Naive thymus-derived CD4-positive, alpha-beta T cell (primary cell): ENCODE measurements at regions not wholly inside any gene's neighbourhood (a gene's known extent, or its start where the extent isn't known, plus 50 kb on each side); places are given as distances from the start of the nearest gene placed in this dataset.

Experiments
- ATAC-seq: fragments of 150-1000 bp; cut with Tn5 transposase; 2 replicates; pipeline ENCODE4 v1.10.0; 2021; ENCODE audit warnings: mild to moderate bottlenecking, moderate library complexity
- CTCF ChIA-PET: fragments of 350-600 bp; sonication (Branson Sonifier 250); formaldehyde crosslinking; loops from one replicate; lab custom pipeline; 2021; ENCODE audit warnings: antibody characterized with exemption; lab: Charles Lee
- POLR2A ChIA-PET: fragments of 350-600 bp; sonication (Branson Sonifier 250); formaldehyde crosslinking; loops from one replicate; lab custom pipeline; 2021; ENCODE audit warnings: antibody characterized with exemption, inconsistent platforms; lab: Charles Lee
- DNase-seq, 9 donors: peaks; one replicate each; pipeline versions ENCODE4 v3.0.0 to v3.0.0-alpha.2; 2020 to 2022; ENCODE audit warnings: mixed read lengths in 1 of 9
- H3K27ac ChIP-seq: one replicate; pipeline ENCODE4 v1.7.0; 2013; ENCODE audit warnings: mild to moderate bottlenecking, low read depth, low read length, moderate library complexity
- H3K27me3 ChIP-seq, 2 donors: one replicate each; pipeline ENCODE4 v1.7.0; 2013; ENCODE audit warnings: low read length in 2 of 2, mild to moderate bottlenecking in 2 of 2, moderate library complexity in 2 of 2; ENCODE audit not compliant: control insufficient read depth in 2 of 2, insufficient read depth in 2 of 2
- H3K36me3 ChIP-seq, 3 experiments: 1 replicate in 2 of 3; 2 replicates in 1 of 3; pipeline ENCODE4 v1.7.0; 2013; ENCODE audit warnings: low read length in 3 of 3, mild to moderate bottlenecking in 3 of 3, moderate library complexity in 1 of 3; ENCODE audit not compliant: insufficient read depth in 3 of 3, control insufficient read depth in 2 of 3
- H3K4me1 ChIP-seq, 2 donors: one replicate each; pipeline ENCODE4 v1.7.0; 2013; ENCODE audit warnings: low read length in 2 of 2, mild to moderate bottlenecking in 2 of 2, moderate library complexity in 1 of 2; ENCODE audit not compliant: control insufficient read depth in 2 of 2, insufficient read depth in 2 of 2
- H3K4me3 ChIP-seq: 2 replicates; pipeline ENCODE4 v1.7.0; 2013; ENCODE audit warnings: mild to moderate bottlenecking, low read length
- H3K9me3 ChIP-seq, 3 experiments: 1 replicate in 2 of 3; 2 replicates in 1 of 3; pipeline ENCODE4 v1.7.0; 2013; ENCODE audit warnings: low read length in 3 of 3; ENCODE audit not compliant: control insufficient read depth in 2 of 3
- H3K27ac Mint-ChIP-seq, 9 donors: one replicate each; pipeline ENCODE4 v1.8.0; 2020 to 2022; ENCODE audit warnings: mixed read lengths in 9 of 9, mild to moderate bottlenecking in 8 of 9, moderate library complexity in 5 of 9, inconsistent platforms in 2 of 9
- H3K27me3 Mint-ChIP-seq, 5 donors: one replicate each; pipeline ENCODE4 v1.8.0; 2021 to 2022; ENCODE audit warnings: mixed read lengths in 5 of 5, mild to moderate bottlenecking in 1 of 5
- H3K36me3 Mint-ChIP-seq, 5 donors: one replicate each; pipeline ENCODE4 v1.8.0; 2020 to 2022; ENCODE audit warnings: mixed read lengths in 5 of 5, mild to moderate bottlenecking in 3 of 5, inconsistent platforms in 1 of 5
- H3K4me1 Mint-ChIP-seq, 7 donors: one replicate each; pipeline ENCODE4 v1.8.0; 2020 to 2022; ENCODE audit warnings: mixed read lengths in 7 of 7, mild to moderate bottlenecking in 3 of 7, inconsistent platforms in 1 of 7
- H3K4me3 Mint-ChIP-seq, 10 donors: one replicate each; pipeline ENCODE4 v1.8.0; 2020 to 2022; ENCODE audit warnings: mild to moderate bottlenecking in 10 of 10, mixed read lengths in 10 of 10, moderate library complexity in 6 of 10, inconsistent platforms in 2 of 10
- H3K9me3 Mint-ChIP-seq, 11 donors: one replicate each; pipeline ENCODE4 v1.8.0; 2020 to 2022; ENCODE audit warnings: mixed read lengths in 11 of 11, mild to moderate bottlenecking in 4 of 11, inconsistent platforms in 1 of 11, moderate library complexity in 1 of 11
- intact Hi-C, 2 donors: fragments of 100-400 bp; cut with micrococcal nuclease; formaldehyde crosslinking; loops; one replicate each; pipeline ENCODE4 v1.15.1; 2023

GRCh38 chr1:79614762-79615161 lies 608.2 kb upstream of the ADGRL4 start:
- no peak for ATAC-seq
- H3K4me3 Mint-ChIP-seq = no peak overlapping the region
- H3K27me3 ChIP-seq = no peaks in the 10 kb centered on the region
- no peak overlapping the region for H3K27ac Mint-ChIP-seq
- no peaks in the 10 kb centered on the region for H3K9me3 ChIP-seq
- H3K36me3 Mint-ChIP-seq = no peaks in the 10 kb centered on the region
- H3K4me1 ChIP-seq = no peaks in the 10 kb centered on the region
- no peak overlapping the region for H3K27ac ChIP-seq
- H3K4me3 ChIP-seq = no peak overlapping the region
- ChIA-PET CTCF (no interaction called here), POLR2A (no interaction called here)
- DNase-seq = no peak
- no peaks in the 10 kb centered on the region for H3K27me3 Mint-ChIP-seq
- no peaks in the 10 kb centered on the region for H3K36me3 ChIP-seq
- H3K4me1 Mint-ChIP-seq = no peaks in the 10 kb centered on the region
- intact Hi-C loops = no loop called here
- H3K9me3 Mint-ChIP-seq = peaks cover 0 to 19% (median 3%) of the 10 kb centered on the region in 11 donors

DNA sequence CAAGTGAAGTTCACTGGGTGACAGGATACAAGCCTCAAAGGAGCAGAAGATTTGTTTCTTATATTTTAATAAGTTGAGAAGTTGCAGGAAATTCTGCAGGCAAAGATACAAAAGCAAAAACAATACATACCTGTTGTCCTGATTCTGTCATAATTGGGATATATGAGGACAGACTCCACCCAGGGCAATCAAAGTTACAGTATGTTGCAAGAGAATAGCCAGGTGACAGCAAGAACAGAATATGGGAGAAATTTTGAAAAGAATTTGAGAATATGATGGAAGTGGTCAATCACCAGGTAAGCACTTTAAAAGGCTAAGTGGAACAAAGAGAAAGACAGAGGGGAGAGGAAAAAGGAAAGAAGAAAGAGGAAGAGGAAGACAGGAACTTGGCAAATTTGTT lies 607.6 kb upstream of the ADGRL4 start:
- no peaks in the 10 kb centered on the region for H3K27me3 ChIP-seq
- H3K27ac ChIP-seq = no peak overlapping the region
- no peak overlapping the region for H3K4me3 Mint-ChIP-seq
- H3K9me3 ChIP-seq = no peaks in the 10 kb centered on the region
- H3K4me1 Mint-ChIP-seq = no peaks in the 10 kb centered on the region
- H3K4me3 ChIP-seq = no peak overlapping the region
- DNase-seq (no peak), ATAC-seq (no peak)
- CTCF ChIA-PET = no interaction called here
- no peaks in the 10 kb centered on the region for H3K27me3 Mint-ChIP-seq
- H3K36me3 ChIP-seq = no peaks in the 10 kb centered on the region
- H3K36me3 Mint-ChIP-seq = no peaks in the 10 kb centered on the region
- no peaks in the 10 kb centered on the region for H3K4me1 ChIP-seq
- intact Hi-C loops = no loop called here
- POLR2A ChIA-PET = no interaction called here
- peaks cover 0 to 19% (median 3%) of the 10 kb centered on the region in 11 donors for H3K9me3 Mint-ChIP-seq
- no peak overlapping the region for H3K27ac Mint-ChIP-seq

GRCh38 chr1:79613046-79613445 lies 606.5 kb upstream of the ADGRL4 start:
- ATAC-seq (no peak), DNase-seq (no peak)
- POLR2A ChIA-PET = no interaction called here

GRCh38 chr1:79604490-79605198 lies 598.1 kb upstream of the ADGRL4 start:
- Histone ChIP-seq H3K36me3 (no peaks in the 10 kb centered on the region), H3K9me3 (no peaks in the 10 kb centered on the region), H3K4me1 (no peaks in the 10 kb centered on the region), H3K4me3 (no peak overlapping the region), H3K27me3 (no peaks in the 10 kb centered on the region), H3K27ac (no peak overlapping the region)
- H3K36me3 Mint-ChIP-seq = no peaks in the 10 kb centered on the region
- no peaks in the 10 kb centered on the region for H3K4me1 Mint-ChIP-seq
- intact Hi-C loops = no loop called here
- DNase-seq (no peak), ATAC-seq (no peak)
- POLR2A ChIA-PET = no interaction called here
- peaks cover 0 to 16% (median 0%) of the 10 kb centered on the region in 11 donors for H3K9me3 Mint-ChIP-seq
- CTCF ChIA-PET = no interaction called here
- no peak overlapping the region for H3K4me3 Mint-ChIP-seq
- no peaks in the 10 kb centered on the region for H3K27me3 Mint-ChIP-seq
- H3K27ac Mint-ChIP-seq = no peak overlapping the region

More at GRCh38 chr1:79613046-79613445, 606.5 kb upstream of the ADGRL4 start:
- H3K27me3 Mint-ChIP-seq = no peaks in the 10 kb centered on the region
- Histone ChIP-seq H3K4me1 (no peaks in the 10 kb centered on the region), H3K27ac (no peak overlapping the region), H3K9me3 (no peaks in the 10 kb centered on the region), H3K27me3 (no peaks in the 10 kb centered on the region), H3K36me3 (no peaks in the 10 kb centered on the region), H3K4me3 (no peak overlapping the region)
- intact Hi-C loops = no loop called here
- H3K4me3 Mint-ChIP-seq = no peak overlapping the region
- H3K27ac Mint-ChIP-seq = no peak overlapping the region
- no peaks in the 10 kb centered on the region for H3K36me3 Mint-ChIP-seq
- CTCF ChIA-PET = interaction anchor here (0.6 kb wide), 1 partner anchor 49 kb away, joined by 5 read pairs; no protein-coding TSS in a partner anchor
- H3K9me3 Mint-ChIP-seq = peaks cover 0 to 19% (median 2%) of the 10 kb centered on the region in 11 donors
- H3K4me1 Mint-ChIP-seq = no peaks in the 10 kb centered on the region

GRCh38 chr1:79603843-79604242 lies 597.3 kb upstream of the ADGRL4 start:
- Mint-ChIP-seq H3K4me1 (no peaks in the 10 kb centered on the region), H3K27ac (no peak overlapping the region), H3K9me3 (peaks cover 0 to 16% (median 0%) of the 10 kb centered on the region in 11 donors), H3K36me3 (no peaks in the 10 kb centered on the region), H3K4me3 (no peak overlapping the region), H3K27me3 (no peaks in the 10 kb centered on the region)
- ATAC-seq (no peak), DNase-seq (no peak)
- H3K9me3 ChIP-seq = no peaks in the 10 kb centered on the region
- ChIA-PET POLR2A (no interaction called here), CTCF (no interaction called here)
- H3K4me3 ChIP-seq = no peak overlapping the region
- no peaks in the 10 kb centered on the region for H3K36me3 ChIP-seq
- no peaks in the 10 kb centered on the region for H3K27me3 ChIP-seq
- no peaks in the 10 kb centered on the region for H3K4me1 ChIP-seq
- intact Hi-C loops = no loop called here
- H3K27ac ChIP-seq = no peak overlapping the region

- CTCF ChIA-PET = no interaction called here
These were observed 592.7 kb upstream of the ADGRL4 start for GRCh38 chr1:79599257-79599656.

DNA sequence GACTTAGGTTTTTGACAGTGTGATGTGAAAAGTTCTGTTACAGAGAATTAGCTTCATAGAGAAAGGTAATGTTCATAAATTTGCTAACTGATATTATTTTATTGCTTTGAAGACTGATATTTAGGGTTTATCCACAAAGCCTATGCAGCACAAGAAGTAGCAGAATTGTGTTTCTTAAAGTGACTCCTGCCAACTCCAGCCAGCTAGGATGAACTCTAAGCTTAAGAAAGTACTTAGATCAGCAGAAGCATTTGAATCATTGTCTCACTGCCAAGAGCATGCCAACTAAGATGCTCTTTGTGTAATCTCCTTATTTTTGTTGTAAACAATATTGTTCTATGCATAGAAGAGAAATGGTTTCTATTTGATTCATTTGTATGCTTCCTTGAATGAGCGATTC lies 589.4 kb upstream of the ADGRL4 start:
- no peaks in the 10 kb centered on the region for H3K36me3 ChIP-seq
- ATAC-seq = no peak
- no peak overlapping the region for H3K27ac ChIP-seq
- no peaks in the 10 kb centered on the region for H3K27me3 Mint-ChIP-seq
- peaks cover 0 to 9% (median 0%) of the 10 kb centered on the region in 11 donors for H3K9me3 Mint-ChIP-seq
- no peak overlapping the region for H3K4me3 Mint-ChIP-seq
- H3K27me3 ChIP-seq = no peaks in the 10 kb centered on the region
- DNase-seq = no peak
- intact Hi-C loops = no loop called here
- H3K4me1 ChIP-seq = no peaks in the 10 kb centered on the region
- no peaks in the 10 kb centered on the region for H3K9me3 ChIP-seq
- H3K4me3 ChIP-seq = no peak overlapping the region
- H3K4me1 Mint-ChIP-seq = no peaks in the 10 kb centered on the region
- H3K27ac Mint-ChIP-seq = no peak overlapping the region
- ChIA-PET CTCF (no interaction called here), POLR2A (no interaction called here)
- no peaks in the 10 kb centered on the region for H3K36me3 Mint-ChIP-seq

More at GRCh38 chr1:79599257-79599656, 592.7 kb upstream of the ADGRL4 start:
- Histone ChIP-seq H3K27me3 (no peaks in the 10 kb centered on the region), H3K36me3 (no peaks in the 10 kb centered on the region), H3K4me3 (no peak overlapping the region), H3K27ac (no peak overlapping the region), H3K4me1 (no peaks in the 10 kb centered on the region), H3K9me3 (no peaks in the 10 kb centered on the region)
- DNase-seq (no peak), ATAC-seq (no peak)
- H3K27me3 Mint-ChIP-seq = no peaks in the 10 kb centered on the region
- peaks cover 0 to 21% (median 0%) of the 10 kb centered on the region in 11 donors for H3K9me3 Mint-ChIP-seq
- H3K4me3 Mint-ChIP-seq = no peak overlapping the region
- H3K36me3 Mint-ChIP-seq = no peaks in the 10 kb centered on the region
- intact Hi-C loops = no loop called here
- H3K27ac Mint-ChIP-seq = no peak overlapping the region
- no peaks in the 10 kb centered on the region for H3K4me1 Mint-ChIP-seq
- POLR2A ChIA-PET = no interaction called here
